Fibroblast of skin of back (primary cell): ENCODE measurements at regions not wholly inside any gene's neighbourhood (a gene's known extent, or its start where the extent isn't known, plus 50 kb on each side); places are given as distances from the start of the nearest gene placed in this dataset.
"Not testable (repeated sequence)": the region's sequence is repeated elsewhere in the genome, so short reads cannot be mapped to it uniquely, and the experiment has no call there.

Experiments used
- DNase-seq: peaks from one replicate; pipeline ENCODE4 v3.0.0-alpha.2; 2013

DNA sequence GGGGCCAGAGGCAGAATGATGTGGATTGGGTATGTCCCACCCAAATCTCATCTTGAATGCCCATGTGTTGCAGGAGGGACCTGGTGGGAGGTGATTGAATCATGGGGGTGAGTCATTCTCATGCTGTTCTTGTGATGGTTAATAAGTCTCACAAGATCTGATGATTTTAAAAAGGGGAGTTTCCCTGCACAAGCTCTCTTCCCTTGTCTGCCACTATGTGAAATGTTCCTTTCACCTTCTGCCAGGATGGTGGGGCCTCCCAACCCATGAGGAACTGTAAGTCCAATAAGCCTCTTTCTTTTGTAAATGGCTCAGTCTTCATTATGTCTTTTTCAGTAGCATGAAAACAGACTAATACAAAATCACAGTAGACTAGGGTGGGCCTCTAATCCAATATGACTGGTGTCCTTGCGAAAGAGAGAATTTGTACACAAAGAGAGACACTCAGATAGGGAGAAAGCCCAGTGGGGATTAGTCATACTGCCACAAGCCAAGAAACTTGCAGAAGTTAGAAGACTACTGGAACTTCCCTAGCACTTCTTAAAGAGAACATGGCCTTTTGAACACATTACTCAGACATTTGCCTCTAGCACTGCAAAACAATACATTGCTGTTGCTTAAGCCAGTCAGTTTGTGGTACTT lies 68.4 kb downstream of the ANXA1 start:
- DNase-seq, result peak; percentile 29

DNA sequence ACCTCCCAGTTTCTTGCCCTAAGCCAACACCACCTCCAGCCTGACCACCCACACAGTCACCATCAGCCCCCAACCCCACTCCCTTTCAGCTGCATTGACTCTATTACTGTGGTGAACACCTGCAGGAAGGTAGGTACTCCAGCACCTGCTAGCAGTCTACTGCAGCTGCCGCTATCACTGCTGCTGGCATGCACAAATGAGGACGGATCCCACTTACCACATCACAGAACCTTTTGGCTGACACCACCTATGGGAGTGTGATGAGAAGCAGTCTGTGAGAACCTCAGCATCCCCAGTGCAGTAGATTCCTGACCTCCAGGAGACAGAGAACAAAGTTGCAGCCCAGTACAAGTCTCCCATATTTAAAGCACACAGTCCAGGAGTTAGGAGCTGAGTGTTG lies 71.9 kb downstream of the ANXA1 start:
- DNase-seq, result no peak

DNA sequence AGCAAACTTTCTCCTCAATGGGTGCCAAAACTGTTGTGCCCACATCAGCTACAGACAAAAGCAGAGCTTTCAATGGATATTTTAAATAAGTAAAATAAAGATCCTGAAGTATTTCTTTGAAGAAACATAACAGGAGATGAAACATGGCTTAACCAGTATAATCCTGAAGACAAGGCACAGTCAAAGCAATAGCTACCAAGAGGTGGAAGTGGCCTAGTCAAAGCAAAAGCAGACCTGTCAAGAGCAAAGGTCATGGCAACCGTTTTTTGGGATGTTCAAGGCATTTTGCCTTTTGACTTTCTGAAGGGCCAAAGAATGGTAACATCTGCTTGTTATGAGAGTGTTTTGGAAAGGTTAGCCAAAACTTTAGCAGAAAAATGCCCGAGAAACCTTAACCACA lies 77.9 kb downstream of the ANXA1 start:
- DNase-seq, result no peak

DNA sequence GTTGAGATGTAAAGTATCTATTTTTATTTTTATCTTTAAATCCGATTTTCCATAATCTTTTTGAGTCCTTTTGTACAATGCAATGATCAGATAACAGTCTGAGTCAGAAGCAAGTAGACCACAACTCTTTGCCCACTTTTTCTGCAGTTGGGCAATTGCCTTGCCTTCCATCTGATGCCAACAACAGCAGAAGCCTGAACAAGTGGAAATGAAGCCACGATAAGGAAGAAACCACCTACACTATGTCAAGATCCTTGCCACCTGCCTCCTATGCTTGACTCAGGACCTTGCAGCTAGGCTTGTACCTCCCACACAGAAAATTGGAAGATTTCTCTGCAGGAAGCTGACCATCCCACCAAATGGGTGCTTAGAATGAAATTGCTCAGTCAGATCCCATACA lies 78.6 kb downstream of the ANXA1 start:
- no peak for DNase-seq

DNA sequence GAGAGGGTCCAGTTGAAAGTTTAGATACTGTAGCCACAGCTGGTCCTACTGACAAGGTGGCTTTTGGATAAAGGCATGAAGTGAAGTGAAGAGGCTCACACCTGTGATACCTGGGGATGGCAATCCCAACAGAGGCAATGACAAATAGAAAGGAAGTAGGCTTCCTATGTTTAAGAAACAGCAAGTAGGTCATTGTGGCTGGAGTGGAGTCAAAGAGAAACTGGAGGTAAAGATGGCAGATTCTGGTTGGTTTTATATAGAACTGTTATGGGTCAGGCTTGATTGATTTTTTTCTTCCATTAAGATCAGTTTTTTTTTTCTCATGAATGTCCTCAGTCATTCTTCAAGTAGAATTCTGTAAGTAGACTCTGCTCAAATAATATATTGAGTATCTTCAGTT lies 79.5 kb downstream of the ANXA1 start:
- no peak for DNase-seq

DNA sequence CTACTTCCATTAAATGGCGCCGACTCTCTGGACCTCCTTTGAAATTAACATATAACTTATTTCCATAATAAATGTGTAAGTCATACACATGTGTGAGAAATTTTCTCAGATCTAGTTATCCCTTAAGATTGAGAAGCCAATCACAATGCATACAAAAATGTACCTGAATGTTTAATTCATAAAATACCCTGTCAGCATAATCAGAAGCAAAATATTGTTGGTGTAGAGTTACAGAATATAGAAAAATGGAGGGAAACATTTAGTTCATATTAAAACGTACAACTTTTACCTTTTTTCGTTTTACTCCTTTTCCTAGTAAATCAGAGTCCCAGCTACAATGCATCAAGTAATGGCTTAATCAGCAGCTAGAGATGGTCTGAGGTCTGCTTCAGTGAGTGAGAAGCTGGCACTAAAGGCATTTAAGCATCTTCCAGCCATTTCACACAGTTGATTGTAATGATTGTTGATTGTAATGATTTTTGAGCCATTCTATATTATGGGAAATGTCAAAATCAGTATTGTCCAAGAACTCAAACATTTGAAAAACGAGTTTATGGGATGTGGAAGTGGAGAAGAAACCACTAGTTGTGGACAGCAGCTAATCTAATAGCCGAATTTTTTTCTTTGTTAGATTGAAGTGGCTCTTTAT lies 81.8 kb downstream of the ANXA1 start:
- DNase-seq, result no peak

DNA sequence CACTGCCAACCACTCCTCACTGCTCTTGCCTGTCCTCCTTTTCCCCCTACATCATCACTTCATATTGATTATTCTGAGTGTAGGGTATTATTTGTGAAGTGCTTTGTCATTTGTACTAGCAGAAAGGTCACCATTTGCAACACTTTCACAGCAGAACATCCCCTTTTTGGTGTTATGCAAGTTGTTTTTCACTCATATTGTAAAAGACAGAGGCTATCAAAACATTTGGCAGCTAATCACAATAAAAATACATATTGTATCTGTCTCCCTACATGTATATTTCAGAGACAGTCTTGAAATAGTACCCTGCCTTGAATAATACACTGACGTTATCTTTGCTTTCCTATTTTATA lies 82.3 kb downstream of the ANXA1 start:
- DNase-seq, result no peak

DNA sequence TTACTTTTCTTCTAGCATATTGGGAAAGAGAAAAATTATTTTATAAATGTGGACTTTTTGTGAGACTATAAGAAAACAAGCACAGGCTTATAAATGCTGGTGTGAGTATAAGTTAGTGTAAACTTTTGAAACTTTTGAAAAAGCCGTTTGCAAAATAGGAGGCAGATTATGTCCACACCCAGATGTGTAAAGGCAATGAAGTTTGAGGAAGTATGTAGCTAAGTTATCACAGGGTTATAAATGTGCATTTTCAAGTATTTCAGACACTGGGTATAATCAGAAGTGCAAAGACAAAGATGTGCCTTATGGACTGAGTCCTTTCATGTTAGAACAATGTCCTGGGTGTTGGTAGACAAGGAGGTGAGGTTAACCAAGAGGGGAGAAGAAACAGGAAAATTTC lies 85.5 kb downstream of the ANXA1 start:
- no peak for DNase-seq

DNA sequence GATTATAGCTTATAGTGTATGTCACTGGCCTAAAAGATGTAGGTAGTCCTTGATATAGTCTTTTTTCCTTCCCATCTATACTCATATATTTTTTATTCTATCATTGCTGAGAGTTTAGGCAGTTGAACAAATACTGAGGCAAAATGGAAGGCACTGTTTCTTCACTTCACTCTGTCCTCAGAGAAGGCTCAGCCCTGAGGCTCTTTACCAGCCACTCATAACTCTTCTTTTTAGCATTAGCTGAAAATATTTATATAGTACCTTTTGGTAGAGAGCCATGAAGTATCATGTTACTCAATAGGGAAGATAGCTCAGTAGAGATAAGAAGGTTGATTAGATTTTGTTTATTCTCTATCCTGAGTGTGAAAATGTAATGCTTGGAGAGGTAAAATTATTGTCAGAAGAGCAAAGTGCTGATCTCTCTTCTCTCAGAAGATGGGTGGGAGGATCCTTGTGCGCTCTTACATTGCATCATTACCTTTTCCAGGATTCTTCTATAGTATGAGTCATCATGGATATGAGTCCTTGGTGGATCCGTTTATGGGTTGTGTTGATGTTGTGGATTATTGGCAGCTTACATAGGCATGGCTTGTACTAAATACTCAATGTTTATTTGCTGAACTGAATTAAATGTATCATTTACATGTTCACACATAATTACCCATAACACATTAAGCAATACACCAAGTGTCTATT lies 88.1 kb downstream of the ANXA1 start:
- no peak for DNase-seq

DNA sequence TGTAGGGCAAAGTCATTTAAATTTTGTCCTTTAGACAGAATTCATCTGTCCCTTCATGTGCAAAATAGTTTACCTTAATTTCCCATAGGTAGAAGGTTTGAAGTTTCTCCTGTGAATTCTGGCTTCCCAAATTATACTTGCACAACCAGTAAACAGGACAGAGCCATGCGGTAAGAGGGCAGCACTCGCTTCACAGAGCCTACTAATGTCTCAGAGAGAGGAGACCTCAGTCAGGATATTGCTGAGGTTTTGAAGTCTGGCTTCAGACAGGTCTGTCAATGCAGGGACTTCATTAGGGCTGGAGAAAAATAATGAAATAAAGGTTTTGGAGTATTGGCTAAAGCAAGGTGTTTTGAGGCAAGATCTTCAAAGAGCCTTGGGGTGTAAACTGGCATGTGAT lies 91.4 kb downstream of the ANXA1 start:
- DNase-seq, result no peak

DNA sequence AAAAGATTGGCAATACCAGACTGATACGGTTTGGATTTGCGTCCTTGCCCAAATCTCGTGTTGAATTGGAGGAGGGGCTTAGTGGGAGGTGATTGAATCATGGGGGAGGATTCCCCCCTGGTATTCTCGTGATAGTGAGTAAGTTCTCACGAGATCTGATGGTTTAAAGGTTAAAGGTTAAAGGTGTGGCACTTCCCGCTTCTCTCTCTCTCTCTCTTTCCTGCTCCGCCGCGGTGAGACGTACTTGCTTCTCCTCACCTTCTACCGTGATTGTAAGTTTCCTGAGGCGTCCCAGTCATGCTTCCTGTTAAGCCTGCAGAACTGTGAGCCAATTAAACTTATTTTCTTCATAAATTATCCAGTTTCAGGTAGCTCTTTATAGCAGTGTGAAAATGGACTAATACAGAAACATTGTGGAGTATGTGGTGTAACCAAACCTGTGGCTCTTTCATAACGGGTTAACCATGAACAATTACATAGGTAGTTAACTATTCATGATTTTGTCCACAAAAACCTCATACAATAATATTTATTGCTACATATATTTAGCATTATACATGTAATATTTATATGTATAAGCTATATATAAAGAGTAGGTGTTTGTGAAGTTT lies 107.5 kb downstream of the ANXA1 start:
- no peak for DNase-seq

DNA sequence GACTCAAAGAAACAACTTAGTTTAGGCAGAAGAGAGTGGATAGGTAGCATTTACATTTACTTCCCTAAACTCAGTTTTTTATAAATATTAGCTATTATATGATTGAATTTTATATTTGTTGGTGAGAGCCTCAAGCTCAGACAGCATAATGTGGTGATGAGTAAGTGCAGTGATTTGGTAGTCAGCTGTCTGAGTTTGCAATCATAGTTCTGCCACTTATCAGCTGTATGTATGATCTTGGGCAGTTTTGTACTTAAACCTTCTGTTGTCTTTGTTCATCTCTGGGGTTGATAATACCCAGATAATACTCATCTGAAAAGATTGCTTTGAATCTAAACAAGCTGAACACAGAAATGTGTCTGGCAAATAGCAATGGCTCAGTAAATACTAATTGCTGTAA lies 108.8 kb downstream of the ANXA1 start:
- no peak for DNase-seq

DNA sequence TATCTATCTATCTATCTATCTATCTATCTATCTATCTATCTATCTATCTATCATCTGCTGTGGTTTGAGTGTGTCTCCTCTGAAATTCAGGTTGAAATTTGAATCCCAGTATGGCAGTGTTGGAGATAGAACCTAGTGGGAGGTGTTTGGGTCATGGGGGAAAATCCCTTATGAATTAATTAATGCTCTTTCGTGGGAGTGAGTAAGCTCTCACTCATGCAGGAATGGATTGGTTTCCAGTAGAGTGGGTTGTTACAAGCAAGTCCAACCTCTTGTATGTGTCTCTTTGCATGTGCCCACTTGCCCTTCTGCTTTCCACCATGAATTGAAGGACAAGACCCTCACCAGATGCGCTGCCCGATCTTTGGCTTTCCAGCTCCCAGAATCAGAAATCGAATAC lies 113.0 kb downstream of the ANXA1 start:
- DNase-seq, result no peak

DNA sequence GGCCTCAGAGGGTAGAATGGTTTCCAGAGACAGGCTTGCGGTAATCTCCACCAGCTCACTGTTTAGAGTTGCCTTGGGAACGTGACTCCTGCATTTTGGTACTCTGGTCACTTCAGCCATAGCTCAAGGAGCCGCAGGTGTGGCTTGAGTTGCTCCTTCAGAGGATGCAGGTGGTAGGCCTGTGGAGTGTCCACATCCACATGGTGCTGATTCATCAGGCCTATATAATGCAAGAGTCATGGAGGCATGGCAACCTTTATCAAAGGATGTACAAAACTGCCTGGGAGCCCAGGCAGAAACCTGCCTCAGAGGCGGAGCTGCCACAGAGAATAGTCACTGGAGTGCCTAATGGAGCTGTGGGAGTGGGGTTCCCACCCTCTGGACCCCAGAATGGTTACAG lies 114.2 kb downstream of the ANXA1 start:
- DNase-seq, result no peak

DNA sequence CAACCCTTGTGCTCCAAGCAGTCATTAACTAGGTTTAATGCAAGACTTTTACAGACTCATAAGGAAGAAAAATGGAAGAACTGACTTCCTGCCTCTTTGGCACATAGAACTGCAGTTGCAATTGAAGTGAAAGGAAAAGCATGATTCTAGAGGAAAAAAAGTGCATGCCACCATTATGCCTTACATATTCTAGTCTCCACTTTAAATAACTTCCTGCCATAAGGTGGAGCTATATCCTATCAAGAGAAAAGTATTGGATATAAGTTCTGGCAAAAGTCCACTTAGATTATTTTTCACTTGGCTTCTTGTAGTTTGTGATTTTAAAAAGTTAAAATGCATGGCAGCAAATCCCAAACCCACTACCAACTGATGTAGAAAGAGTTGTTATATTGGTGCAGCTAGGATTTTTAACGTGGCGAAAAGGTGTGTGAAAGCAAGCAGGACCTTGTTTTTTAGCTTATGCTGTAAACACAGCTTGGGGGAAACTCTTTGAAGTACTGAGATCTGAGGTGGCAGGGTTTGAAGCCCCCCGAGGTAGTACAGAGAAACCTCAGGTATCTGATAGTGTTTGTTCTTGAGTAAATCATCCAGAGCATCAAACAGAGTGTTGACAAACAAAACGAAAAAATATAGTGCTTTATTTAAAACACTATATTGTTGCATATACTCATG lies 117.9 kb downstream of the ANXA1 start:
- DNase-seq, result peak; percentile 11

DNA sequence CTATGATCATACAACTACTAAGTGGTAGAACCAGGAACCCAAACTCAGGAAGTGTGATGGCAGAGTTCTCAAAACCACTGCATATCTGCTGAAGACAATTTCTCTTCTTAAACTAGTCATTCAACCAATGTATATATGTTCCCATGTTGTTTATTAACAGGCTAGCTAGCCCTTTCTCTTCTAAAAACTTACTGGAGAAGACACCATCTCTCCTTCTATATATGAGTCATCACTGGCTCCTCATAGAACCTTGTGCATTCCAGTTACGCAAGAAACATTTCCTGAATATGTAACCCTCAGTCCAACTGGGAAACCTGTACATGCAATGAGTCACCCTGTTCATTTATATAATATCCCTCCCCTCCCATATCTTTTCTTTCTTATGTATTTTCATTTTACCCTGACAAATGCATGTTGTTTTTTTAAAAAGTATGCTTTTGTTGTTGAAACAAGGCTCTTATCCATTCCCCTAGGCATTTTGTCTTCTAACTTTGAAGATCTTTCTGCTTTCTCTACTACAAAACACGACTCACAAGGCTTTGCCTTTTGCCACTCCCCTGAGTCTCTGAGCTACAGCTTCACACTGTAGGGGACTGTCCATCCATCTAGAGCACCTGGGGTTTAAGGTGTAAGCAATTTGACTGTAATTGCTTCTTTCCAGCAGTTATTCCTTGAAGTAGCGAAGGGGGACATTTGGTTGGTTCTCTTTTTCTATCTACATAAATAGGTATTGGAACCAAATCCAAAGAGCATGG lies 119.5 kb downstream of the ANXA1 start:
- peak; percentile 78 for DNase-seq

DNA sequence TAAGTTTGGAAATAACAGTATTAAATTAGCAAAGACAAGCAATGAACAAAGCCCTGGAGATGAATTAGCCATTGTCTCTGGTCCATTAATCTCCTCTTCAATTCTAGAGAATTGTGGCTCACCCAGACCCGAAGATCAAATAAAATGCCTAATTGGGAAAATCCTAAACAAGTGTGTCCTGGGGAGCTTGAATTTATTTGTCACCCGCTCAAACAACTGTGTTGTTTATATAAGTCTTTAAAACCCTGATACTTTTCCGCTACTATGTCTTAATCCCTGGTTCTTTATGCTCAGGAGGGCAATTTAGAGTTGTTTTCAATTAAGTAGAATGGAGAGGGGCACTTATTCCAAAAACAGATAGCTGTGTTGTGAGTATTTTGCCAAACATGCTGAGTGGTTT lies 128.4 kb downstream of the ANXA1 start:
- DNase-seq, result no peak

DNA sequence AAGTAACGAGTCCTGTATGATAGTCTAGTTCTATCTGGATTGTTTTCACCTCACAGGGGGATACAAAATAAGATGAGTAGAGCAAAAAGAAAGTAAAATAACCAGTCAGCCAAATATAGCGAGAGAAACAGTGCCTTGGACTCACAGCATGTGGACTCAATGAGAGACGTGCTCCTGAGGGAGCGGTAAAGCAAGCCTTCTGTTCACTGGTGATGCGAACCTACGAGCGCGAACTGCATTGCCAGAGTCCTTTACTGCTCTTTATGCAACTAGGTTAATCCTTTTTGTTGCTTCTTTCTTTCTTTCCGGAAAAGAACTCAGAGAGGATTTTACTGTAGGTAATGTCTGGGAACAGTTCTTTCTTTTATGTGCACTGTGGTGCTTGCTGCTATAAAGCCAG lies 132.7 kb downstream of the ANXA1 start:
- no peak for DNase-seq

DNA sequence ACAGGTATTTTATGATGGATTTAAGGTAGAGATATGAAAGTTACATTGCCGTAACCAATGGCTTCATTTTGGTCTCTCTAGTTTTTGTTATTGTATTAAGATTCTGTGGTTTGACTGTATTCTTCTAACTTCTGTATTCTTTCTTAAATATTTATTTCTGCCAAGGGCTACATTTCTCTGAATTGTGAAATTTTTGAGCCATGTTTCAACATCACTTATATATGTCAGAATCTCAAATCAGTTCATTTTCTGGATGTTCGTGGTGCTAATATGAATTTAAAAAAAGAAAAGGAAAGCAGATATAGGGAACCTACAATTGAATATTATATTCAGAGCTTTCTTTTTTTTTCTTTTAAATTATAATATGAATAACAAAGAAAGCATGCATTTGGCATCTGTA lies 142.7 kb downstream of the ANXA1 start:
- DNase-seq, result no peak

DNA sequence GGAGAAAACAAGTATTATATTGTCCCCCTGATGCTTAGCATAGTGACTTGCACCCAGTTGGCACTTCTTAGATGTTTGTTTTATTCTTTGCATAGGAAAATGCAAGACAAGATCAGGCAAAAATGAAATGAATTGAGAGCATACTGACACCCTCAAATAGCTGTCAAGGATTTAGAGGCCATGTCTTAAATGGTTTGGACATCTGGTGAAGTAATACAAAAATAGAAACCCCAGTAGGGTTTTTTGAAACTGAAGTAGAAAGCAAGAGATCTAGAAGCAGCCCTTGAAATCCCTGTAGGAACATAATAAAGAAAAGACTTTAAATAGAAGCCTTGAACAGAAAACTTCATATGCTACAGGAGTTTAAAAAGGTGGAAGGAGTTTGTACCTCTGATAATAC lies 174.3 kb downstream of the ANXA1 start:
- DNase-seq, result no peak

DNA sequence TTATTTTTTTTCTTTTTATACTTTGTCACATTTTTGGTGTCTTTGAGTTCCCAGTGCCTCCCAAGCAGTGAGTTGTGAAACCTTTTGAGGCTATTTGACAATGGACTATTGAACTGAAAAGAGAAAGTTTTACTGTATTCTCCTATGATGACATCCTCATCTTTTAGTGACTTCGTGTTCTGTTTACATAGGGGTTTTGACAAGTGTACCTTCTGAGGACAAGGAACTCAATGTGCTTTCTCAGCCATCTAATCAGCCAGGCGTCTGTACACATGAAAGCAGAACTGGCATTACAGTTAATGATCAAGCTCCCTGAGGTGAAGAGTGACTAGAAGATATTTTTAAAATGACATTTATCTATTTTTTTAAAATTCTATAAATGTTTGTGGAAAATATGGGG lies 175.5 kb downstream of the ANXA1 start:
- no peak for DNase-seq

DNA sequence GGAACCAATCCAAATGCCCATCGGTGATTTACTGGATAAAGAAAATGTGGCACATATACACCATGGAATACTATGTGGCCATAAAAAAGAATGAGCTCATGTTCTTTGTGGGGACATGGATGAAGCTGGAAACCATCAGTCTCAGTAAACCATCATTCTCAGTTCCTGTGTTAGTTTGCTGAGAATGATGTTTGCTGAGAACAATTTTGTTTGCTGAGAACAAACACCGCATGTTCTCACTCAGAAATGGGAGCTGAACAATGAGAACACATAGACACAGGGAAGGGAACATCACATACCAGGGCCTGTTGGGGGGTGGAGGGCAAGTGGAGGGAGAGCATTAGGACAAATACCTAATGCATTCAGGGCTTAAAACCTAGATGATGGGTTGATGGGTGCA lies 185.5 kb downstream of the ANXA1 start:
- not testable (repeated sequence) for DNase-seq

DNA sequence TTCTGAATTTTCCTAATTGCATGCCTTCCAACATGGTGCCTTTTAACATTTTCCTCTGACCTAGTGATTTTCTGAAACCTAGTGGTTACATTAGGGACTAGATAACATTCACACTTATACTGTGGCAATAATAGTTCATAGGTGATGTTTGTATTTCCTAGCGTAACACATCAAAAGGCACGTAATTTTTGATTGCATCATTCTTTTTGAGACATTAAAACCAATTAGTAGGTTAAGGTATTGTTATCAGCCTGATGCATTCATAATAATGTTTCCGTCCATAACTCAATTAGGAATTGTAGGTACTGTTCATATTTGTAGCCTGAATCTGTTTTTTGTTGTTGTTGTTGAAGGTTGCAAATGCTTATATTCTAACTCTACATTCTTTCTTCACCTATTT lies 192.4 kb downstream of the ANXA1 start:
- DNase-seq, result no peak
